Testis (tissue), 2 donors: ENCODE measurements at regions not wholly inside any gene's neighbourhood (a gene's known extent, or its start where the extent isn't known, plus 50 kb on each side); places are given as distances from the start of the nearest gene placed in this dataset.

Experiments used
- POLR2A ChIP-seq: fragments of 450-650 bp; IDR thresholded peaks from one replicate; pipeline ENCODE4 v1.6.1; 2017; ENCODE audit warnings: antibody characterized with exemption, mild to moderate bottlenecking, moderate library complexity
- TF ChIP-seq, protein P1 (sequence below), 3 experiments: fragments of 450-650 bp in 2 of 3; fragments of 200-600 bp in 1 of 3; sonication (generic) in 1 of 3; IDR thresholded peaks; one replicate each; pipeline ENCODE4 v1.5.1; 2016 to 2019; ENCODE audit warnings: antibody characterized with exemption in 3 of 3, mild to moderate bottlenecking in 2 of 3, moderate library complexity in 1 of 3

DNA sequence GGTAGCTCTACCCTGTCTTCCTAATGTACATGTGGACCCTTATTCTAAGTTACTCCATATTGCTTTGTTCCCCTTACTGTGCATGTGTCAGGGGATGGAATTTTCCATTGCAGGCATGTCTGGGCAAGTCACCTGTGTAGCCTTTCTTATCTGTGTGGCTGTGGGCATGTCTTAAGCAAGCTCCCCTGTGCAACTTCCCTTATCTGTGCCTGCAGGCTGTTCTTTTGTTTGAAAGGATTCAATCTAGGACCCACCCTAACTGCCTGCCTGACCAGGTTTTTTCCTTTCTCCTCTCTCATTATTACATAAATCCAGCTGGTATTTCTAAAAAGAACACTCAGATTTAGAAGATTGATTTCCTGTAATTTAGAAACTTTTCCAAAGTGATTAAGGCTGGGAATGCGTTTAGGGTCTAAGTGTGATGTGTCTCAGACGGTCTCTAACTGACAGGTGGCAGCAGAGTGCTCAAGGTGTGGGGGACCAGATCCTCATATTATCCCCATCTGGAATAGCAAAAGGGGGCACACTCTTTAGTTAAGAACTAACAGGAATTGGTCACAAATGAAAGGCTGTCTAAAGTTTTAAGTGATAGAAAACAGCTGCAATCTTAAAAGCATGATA is 198.9 kb upstream of the PPP1R2C start:
- TF ChIP-seq, protein P1, sequence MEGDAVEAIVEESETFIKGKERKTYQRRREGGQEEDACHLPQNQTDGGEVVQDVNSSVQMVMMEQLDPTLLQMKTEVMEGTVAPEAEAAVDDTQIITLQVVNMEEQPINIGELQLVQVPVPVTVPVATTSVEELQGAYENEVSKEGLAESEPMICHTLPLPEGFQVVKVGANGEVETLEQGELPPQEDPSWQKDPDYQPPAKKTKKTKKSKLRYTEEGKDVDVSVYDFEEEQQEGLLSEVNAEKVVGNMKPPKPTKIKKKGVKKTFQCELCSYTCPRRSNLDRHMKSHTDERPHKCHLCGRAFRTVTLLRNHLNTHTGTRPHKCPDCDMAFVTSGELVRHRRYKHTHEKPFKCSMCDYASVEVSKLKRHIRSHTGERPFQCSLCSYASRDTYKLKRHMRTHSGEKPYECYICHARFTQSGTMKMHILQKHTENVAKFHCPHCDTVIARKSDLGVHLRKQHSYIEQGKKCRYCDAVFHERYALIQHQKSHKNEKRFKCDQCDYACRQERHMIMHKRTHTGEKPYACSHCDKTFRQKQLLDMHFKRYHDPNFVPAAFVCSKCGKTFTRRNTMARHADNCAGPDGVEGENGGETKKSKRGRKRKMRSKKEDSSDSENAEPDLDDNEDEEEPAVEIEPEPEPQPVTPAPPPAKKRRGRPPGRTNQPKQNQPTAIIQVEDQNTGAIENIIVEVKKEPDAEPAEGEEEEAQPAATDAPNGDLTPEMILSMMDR (IDR thresholded peaks at IDR 0.05), result no peak
- no peak for TF ChIP-seq POLR2A
